Activated CD4-positive, alpha-beta T cell treated with anti-CD3 and anti-CD28 coated beads for 24 hours (primary cell): ENCODE measurements at regions not wholly inside any gene's neighbourhood (a gene's known extent, or its start where the extent isn't known, plus 50 kb on each side); places are given as distances from the start of the nearest gene placed in this dataset.

Experiments used
- DNase-seq, 2 donors: peaks; one replicate each; pipeline ENCODE4 v3.0.0-alpha.2; 2020; ENCODE audit warnings: low read depth in 2 of 2

GRCh38 chr6:12584631-12585405, 131.7 kb upstream of the PHACTR1 start:
- DNase-seq: no peak

- no peak for DNase-seq
These were observed 131.0 kb upstream of the PHACTR1 start for GRCh38 chr6:12585497-12585958.

- DNase-seq: no peak
These were observed 129.7 kb upstream of the PHACTR1 start for GRCh38 chr6:12586721-12587480.

GRCh38 chr6:12590901-12591300, 125.7 kb upstream of the PHACTR1 start:
- no peak for DNase-seq

GRCh38 chr6:12592634-12593033, 123.9 kb upstream of the PHACTR1 start:
- no peak for DNase-seq

- DNase-seq: no peak
These were observed 122.6 kb upstream of the PHACTR1 start for GRCh38 chr6:12593771-12594529.

- no peak for DNase-seq
These were observed 122.1 kb upstream of the PHACTR1 start for GRCh38 chr6:12594530-12594893.

GRCh38 chr6:12595161-12595811, 121.3 kb upstream of the PHACTR1 start:
- no peak for DNase-seq

- DNase-seq: no peak
These were observed 119.8 kb upstream of the PHACTR1 start for GRCh38 chr6:12596731-12597130.

GRCh38 chr6:12598919-12599318, 117.6 kb upstream of the PHACTR1 start:
- no peak for DNase-seq

- DNase-seq: no peak
These were observed 114.7 kb upstream of the PHACTR1 start for GRCh38 chr6:12601881-12602280.

- no peak for DNase-seq
These were observed 114.2 kb upstream of the PHACTR1 start for GRCh38 chr6:12602342-12602741.

GRCh38 chr6:12602951-12603672, 113.5 kb upstream of the PHACTR1 start:
- DNase-seq: no peak

GRCh38 chr6:12603673-12604049, 112.9 kb upstream of the PHACTR1 start:
- DNase-seq: no peak

GRCh38 chr6:12605888-12606345, 110.7 kb upstream of the PHACTR1 start:
- DNase-seq: peak; percentile 6 to 23

GRCh38 chr6:12606616-12607015, 110.0 kb upstream of the PHACTR1 start:
- no peak for DNase-seq

- DNase-seq: no peak
These were observed 108.3 kb upstream of the PHACTR1 start for GRCh38 chr6:12608016-12608860.

GRCh38 chr6:12608874-12609273, 107.7 kb upstream of the PHACTR1 start:
- no peak for DNase-seq

GRCh38 chr6:12609751-12610150, 106.8 kb upstream of the PHACTR1 start:
- no peak for DNase-seq

GRCh38 chr6:12610862-12611261, 105.7 kb upstream of the PHACTR1 start:
- DNase-seq: no peak
